Heart left ventricle (tissue), 16 donors: ENCODE measurements at regions not wholly inside any gene's neighbourhood (a gene's known extent, or its start where the extent isn't known, plus 50 kb on each side); places are given as distances from the start of the nearest gene placed in this dataset.

Experiments used
- ATAC-seq, 4 donors: fragments of 200-7000 bp; cut with Tn5 transposase; one replicate each; pipeline ENCODE4 v1.9.1; 2020 to 2022; ENCODE audit warnings: moderate library complexity in 4 of 4, mild to moderate bottlenecking in 3 of 4, moderate number of reproducible peaks in 1 of 4
- DNase-seq, 5 donors: peaks; one replicate each; pipeline ENCODE4 v3.0.0-alpha.2; 2020
- H3K27ac ChIP-seq, 12 donors: fragments of 200-600 bp; sonication (generic) in 4 of 12; one replicate each; pipeline versions ENCODE4 v1.5.0 to v1.8.0; 2016 to 2022; ENCODE audit warnings: mild to moderate bottlenecking in 2 of 12
- H3K27me3 ChIP-seq, 9 donors: fragments of 200-600 bp; sonication (generic) in 2 of 9; one replicate each; pipeline versions ENCODE4 v1.5.1 to v1.8.0; 2016 to 2022; ENCODE audit warnings: mild to moderate bottlenecking in 3 of 9
- H3K36me3 ChIP-seq, 9 donors: fragments of 200-600 bp; sonication (generic) in 2 of 9; one replicate each; pipeline versions ENCODE4 v1.5.0 to v1.8.0; 2018 to 2022; ENCODE audit warnings: mild to moderate bottlenecking in 2 of 9
- H3K4me1 ChIP-seq, 12 donors: fragments of 200-600 bp; sonication (generic) in 4 of 12; one replicate each; pipeline versions ENCODE4 v1.5.0 to v1.8.0; 2016 to 2022; ENCODE audit warnings: mild to moderate bottlenecking in 3 of 12
- H3K4me3 ChIP-seq, 12 donors: fragments of 200-600 bp; sonication (generic) in 4 of 12; one replicate each; pipeline versions ENCODE4 v1.5.0 to v1.8.0; 2017 to 2022; ENCODE audit warnings: mild to moderate bottlenecking in 9 of 12, moderate library complexity in 4 of 12
- H3K9me3 ChIP-seq, 12 donors: fragments of 200-600 bp; sonication (generic) in 4 of 12; one replicate each; pipeline versions ENCODE4 v1.5.0 to v1.8.0; 2016 to 2022; ENCODE audit warnings: mild to moderate bottlenecking in 1 of 12
- CTCF ChIP-seq, 12 donors: fragments of 200-600 bp; sonication (generic) in 4 of 12; IDR thresholded peaks; one replicate each; pipeline versions ENCODE4 v1.5.0 to v1.8.0; 2018 to 2022; ENCODE audit warnings: antibody characterized with exemption in 12 of 12, mild to moderate bottlenecking in 5 of 12
- POLR2A ChIP-seq, 2 donors: fragments of 450-650 bp; IDR thresholded peaks; one replicate each; pipeline ENCODE4 v1.6.1; 2017; ENCODE audit warnings: antibody characterized with exemption in 2 of 2, mild to moderate bottlenecking in 2 of 2, moderate library complexity in 2 of 2
- WGBS, 4 donors: extraction: QIAGEN DNeasy Blood & Tissue Kit in 2 of 4; methylation state at CpG; one replicate each; pipeline versions ENCODE4 v1.1.5 to v1.1.7; 2013 to 2018; 5-methylcytosine and 5-hydroxymethylcytosine counted together
- intact Hi-C, 10 donors: fragments of 100-400 bp; cut with DNase I; formaldehyde crosslinking; loops; one replicate each; pipeline versions ENCODE4 v1.11.1 to v1.14.2; 2022
- donor health status: ischemic (EF 13 %, LVEDD 7.1; RV severe dilation, severe dysfunction).
- donor health status: healthy with polysubstance abuse.
- donor health status: DM: no; HTN: yes; CAD: no.
- donor health status: DM: no; HTN: no; CAD: no.
- donor health status: ischemic (EF 25% LVEDD 6.9; RV normal size, moderate dysfunction).
- donor health status: ischemic (EF 25% LVEDD 5.7; RV mildly dilated, moderate dysfunction).
- donor health status: healthy.
- donor health status: DM: yes; HTN: yes; CAD: no.
- donor health status: ischemic (EF 35%, LVEDD 5.7; RV mildly dilated, moderate dysfunction).
- donor health status: nonischemic (EF 11% LVEDD 7.7; RV severe dilation, severe dysfunction).
- donor health status: DM: yes; HTN: yes; CAD: no.
- donor health status: PGD.
- donor health status: ischemic (EF 29% LVEDD 5.4; RV normal size, mild dysfunction).
- donor health status: nonischemic (EF 23%, LVEDD 6.1; RV moderate dilation, normal function).

- H3K4me1 ChIP-seq: peaks cover 0 to 10% (median 0%) of the 10 kb centered on the region in 12 donors
- TF ChIP-seq CTCF (IDR thresholded peaks at IDR 0.05) (no peak), POLR2A (IDR thresholded peaks at IDR 0.05) (no peak)
- WGBS, 4 donors: 37 to 67% (median 58%) methylated on average over 1 of the region's 1 CpG
- H3K27ac ChIP-seq: peak overlapping the region in 6 of 12 donors; percentile 12 to 57 (median 33)
- H3K4me3 ChIP-seq: no peak overlapping the region
- no peaks in the 10 kb centered on the region for H3K36me3 ChIP-seq
- ATAC-seq (peak in 3 of 4 donors; percentile 33 to 82 (median 71)), DNase-seq (peak in 1 of 5 donors; percentile 17)
- no peaks in the 10 kb centered on the region for H3K9me3 ChIP-seq
- H3K27me3 ChIP-seq: peaks cover 0 to 3% (median 0%) of the 10 kb centered on the region in 9 donors
- intact Hi-C loops: no loop called here
These were observed 384.7 kb upstream of the ACVR2A start for GRCh38 chr2:147460155-147460554.

- Histone ChIP-seq H3K27me3 (peaks cover 0 to 3% (median 0%) of the 10 kb centered on the region in 9 donors), H3K27ac (no peak overlapping the region), H3K36me3 (no peaks in the 10 kb centered on the region), H3K4me1 (peaks cover 0 to 10% (median 0%) of the 10 kb centered on the region in 12 donors), H3K4me3 (no peak overlapping the region), H3K9me3 (no peaks in the 10 kb centered on the region)
- 57 to 63% (median 58%) methylated on average over 2 of the region's 2 CpGs for WGBS, 4 donors
- TF ChIP-seq CTCF (IDR thresholded peaks at IDR 0.05): no peak
- TF ChIP-seq POLR2A (IDR thresholded peaks at IDR 0.05): no peak
- intact Hi-C loops: no loop called here
- DNase-seq: no peak
- no peak for ATAC-seq
These were observed 388.1 kb upstream of the ACVR2A start for GRCh38 chr2:147456779-147457178.

- Histone ChIP-seq H3K4me1 (peaks cover 0 to 3% (median 0%) of the 10 kb centered on the region in 12 donors), H3K36me3 (no peaks in the 10 kb centered on the region), H3K4me3 (no peak overlapping the region), H3K27ac (no peak overlapping the region), H3K27me3 (peaks cover 0 to 3% (median 0%) of the 10 kb centered on the region in 9 donors), H3K9me3 (no peaks in the 10 kb centered on the region)
- TF ChIP-seq POLR2A (IDR thresholded peaks at IDR 0.05): no peak
- TF ChIP-seq CTCF (IDR thresholded peaks at IDR 0.05): no peak
- ATAC-seq (no peak), DNase-seq (no peak)
- intact Hi-C loops: no loop called here
- 52 to 66% (median 56%) methylated on average over 3 of the region's 3 CpGs for WGBS, 4 donors
These were observed 392.8 kb upstream of the ACVR2A start for GRCh38 chr2:147451902-147452515.

- 55 to 64% (median 61%) methylated on average over 4 of the region's 4 CpGs for WGBS, 4 donors
- Histone ChIP-seq H3K4me1 (peaks cover 0 to 3% (median 0%) of the 10 kb centered on the region in 12 donors), H3K36me3 (no peaks in the 10 kb centered on the region), H3K27me3 (peaks cover 0 to 2% (median 0%) of the 10 kb centered on the region in 9 donors), H3K9me3 (no peaks in the 10 kb centered on the region), H3K4me3 (no peak overlapping the region), H3K27ac (no peak overlapping the region)
- intact Hi-C loops: no loop called here
- DNase-seq (no peak), ATAC-seq (no peak)
- no peak for TF ChIP-seq POLR2A (IDR thresholded peaks at IDR 0.05)
- no peak for TF ChIP-seq CTCF (IDR thresholded peaks at IDR 0.05)
These were observed 393.9 kb upstream of the ACVR2A start for GRCh38 chr2:147450661-147451510.
